WTC11 (cell line): ENCODE measurements at regions not wholly inside any gene's neighbourhood (a gene's known extent, or its start where the extent isn't known, plus 50 kb on each side); places are given as distances from the start of the nearest gene placed in this dataset.

Experiments
- ELF4 ChIP-seq: sonication (generic); formaldehyde crosslinking; IDR thresholded peaks from 2 replicates; pipeline ENCODE4 v1.8.1; 2022; ENCODE audit warnings: low read depth, mild to moderate bottlenecking, moderate library complexity, missing genetic modification reagents
- ZNF281 ChIP-seq: sonication (generic); formaldehyde crosslinking; IDR thresholded peaks from 2 replicates; pipeline ENCODE4 v1.8.0; 2023; ENCODE audit warnings: mild to moderate bottlenecking, missing genetic modification reagents
- ZNF396 ChIP-seq: fragments of 250-450 bp; sonication (Bioruptor Pico); IDR thresholded peaks from 2 replicates; pipeline ENCODE4 v1.8.0; 2021; ENCODE audit warnings: mild to moderate bottlenecking, moderate library complexity, borderline replicate concordance
- ZNF512 ChIP-seq: sonication (generic); formaldehyde crosslinking; IDR thresholded peaks from 2 replicates; pipeline ENCODE4 v1.8.1; 2022; ENCODE audit warnings: missing genetic modification reagents, borderline replicate concordance
- TF ChIP-seq, protein P1 (sequence below): fragments of 200-600 bp; IDR thresholded peaks from 2 replicates; pipeline ENCODE4 v1.8.0; 2022; ENCODE audit warnings: antibody characterized with exemption
- TF ChIP-seq, protein P2 (sequence below): sonication (generic); formaldehyde crosslinking; IDR thresholded peaks from 2 replicates; pipeline ENCODE4 v1.8.1; 2023; ENCODE audit warnings: mild to moderate bottlenecking, missing genetic modification reagents, borderline replicate concordance
- TF ChIP-seq, protein P3 (sequence below): sonication (generic); formaldehyde crosslinking; IDR thresholded peaks from 2 replicates; pipeline ENCODE4 v1.8.1; 2023; ENCODE audit warnings: mild to moderate bottlenecking, missing genetic modification reagents, moderate library complexity
- TF ChIP-seq, protein P4 (sequence below): sonication (generic); formaldehyde crosslinking; IDR thresholded peaks from 2 replicates; pipeline ENCODE4 v1.8.0; 2022; ENCODE audit warnings: mild to moderate bottlenecking, missing genetic modification reagents
- TF ChIP-seq, protein P5 (sequence below): sonication (generic); formaldehyde crosslinking; conservative IDR thresholded peaks from 2 replicates; pipeline ENCODE4 v1.8.1; 2022; ENCODE audit warnings: mild to moderate bottlenecking, missing genetic modification reagents

- TF ChIP-seq, protein P1, sequence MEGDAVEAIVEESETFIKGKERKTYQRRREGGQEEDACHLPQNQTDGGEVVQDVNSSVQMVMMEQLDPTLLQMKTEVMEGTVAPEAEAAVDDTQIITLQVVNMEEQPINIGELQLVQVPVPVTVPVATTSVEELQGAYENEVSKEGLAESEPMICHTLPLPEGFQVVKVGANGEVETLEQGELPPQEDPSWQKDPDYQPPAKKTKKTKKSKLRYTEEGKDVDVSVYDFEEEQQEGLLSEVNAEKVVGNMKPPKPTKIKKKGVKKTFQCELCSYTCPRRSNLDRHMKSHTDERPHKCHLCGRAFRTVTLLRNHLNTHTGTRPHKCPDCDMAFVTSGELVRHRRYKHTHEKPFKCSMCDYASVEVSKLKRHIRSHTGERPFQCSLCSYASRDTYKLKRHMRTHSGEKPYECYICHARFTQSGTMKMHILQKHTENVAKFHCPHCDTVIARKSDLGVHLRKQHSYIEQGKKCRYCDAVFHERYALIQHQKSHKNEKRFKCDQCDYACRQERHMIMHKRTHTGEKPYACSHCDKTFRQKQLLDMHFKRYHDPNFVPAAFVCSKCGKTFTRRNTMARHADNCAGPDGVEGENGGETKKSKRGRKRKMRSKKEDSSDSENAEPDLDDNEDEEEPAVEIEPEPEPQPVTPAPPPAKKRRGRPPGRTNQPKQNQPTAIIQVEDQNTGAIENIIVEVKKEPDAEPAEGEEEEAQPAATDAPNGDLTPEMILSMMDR = no peak
- TF ChIP-seq ZNF396 (no peak), ZNF281 (CRISPR knock-in tag) (no peak), ZNF512 (CRISPR knock-in tag) (no peak), ELF4 (no peak)
- TF ChIP-seq, protein P2, sequence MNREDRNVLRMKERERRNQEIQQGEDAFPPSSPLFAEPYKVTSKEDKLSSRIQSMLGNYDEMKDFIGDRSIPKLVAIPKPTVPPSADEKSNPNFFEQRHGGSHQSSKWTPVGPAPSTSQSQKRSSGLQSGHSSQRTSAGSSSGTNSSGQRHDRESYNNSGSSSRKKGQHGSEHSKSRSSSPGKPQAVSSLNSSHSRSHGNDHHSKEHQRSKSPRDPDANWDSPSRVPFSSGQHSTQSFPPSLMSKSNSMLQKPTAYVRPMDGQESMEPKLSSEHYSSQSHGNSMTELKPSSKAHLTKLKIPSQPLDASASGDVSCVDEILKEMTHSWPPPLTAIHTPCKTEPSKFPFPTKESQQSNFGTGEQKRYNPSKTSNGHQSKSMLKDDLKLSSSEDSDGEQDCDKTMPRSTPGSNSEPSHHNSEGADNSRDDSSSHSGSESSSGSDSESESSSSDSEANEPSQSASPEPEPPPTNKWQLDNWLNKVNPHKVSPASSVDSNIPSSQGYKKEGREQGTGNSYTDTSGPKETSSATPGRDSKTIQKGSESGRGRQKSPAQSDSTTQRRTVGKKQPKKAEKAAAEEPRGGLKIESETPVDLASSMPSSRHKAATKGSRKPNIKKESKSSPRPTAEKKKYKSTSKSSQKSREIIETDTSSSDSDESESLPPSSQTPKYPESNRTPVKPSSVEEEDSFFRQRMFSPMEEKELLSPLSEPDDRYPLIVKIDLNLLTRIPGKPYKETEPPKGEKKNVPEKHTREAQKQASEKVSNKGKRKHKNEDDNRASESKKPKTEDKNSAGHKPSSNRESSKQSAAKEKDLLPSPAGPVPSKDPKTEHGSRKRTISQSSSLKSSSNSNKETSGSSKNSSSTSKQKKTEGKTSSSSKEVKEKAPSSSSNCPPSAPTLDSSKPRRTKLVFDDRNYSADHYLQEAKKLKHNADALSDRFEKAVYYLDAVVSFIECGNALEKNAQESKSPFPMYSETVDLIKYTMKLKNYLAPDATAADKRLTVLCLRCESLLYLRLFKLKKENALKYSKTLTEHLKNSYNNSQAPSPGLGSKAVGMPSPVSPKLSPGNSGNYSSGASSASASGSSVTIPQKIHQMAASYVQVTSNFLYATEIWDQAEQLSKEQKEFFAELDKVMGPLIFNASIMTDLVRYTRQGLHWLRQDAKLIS = no peak
- TF ChIP-seq, protein P3, sequence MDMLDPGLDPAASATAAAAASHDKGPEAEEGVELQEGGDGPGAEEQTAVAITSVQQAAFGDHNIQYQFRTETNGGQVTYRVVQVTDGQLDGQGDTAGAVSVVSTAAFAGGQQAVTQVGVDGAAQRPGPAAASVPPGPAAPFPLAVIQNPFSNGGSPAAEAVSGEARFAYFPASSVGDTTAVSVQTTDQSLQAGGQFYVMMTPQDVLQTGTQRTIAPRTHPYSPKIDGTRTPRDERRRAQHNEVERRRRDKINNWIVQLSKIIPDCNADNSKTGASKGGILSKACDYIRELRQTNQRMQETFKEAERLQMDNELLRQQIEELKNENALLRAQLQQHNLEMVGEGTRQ (CRISPR knock-in tag) = no peak
- TF ChIP-seq, protein P4, sequence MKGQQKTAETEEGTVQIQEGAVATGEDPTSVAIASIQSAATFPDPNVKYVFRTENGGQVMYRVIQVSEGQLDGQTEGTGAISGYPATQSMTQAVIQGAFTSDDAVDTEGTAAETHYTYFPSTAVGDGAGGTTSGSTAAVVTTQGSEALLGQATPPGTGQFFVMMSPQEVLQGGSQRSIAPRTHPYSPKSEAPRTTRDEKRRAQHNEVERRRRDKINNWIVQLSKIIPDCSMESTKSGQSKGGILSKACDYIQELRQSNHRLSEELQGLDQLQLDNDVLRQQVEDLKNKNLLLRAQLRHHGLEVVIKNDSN (CRISPR knock-in tag) = no peak
- TF ChIP-seq, protein P5, sequence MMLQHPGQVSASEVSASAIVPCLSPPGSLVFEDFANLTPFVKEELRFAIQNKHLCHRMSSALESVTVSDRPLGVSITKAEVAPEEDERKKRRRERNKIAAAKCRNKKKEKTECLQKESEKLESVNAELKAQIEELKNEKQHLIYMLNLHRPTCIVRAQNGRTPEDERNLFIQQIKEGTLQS (CRISPR knock-in tag) = no peak
These were observed 76.8 kb downstream of the KCTD12 start for GRCh38 chr13:76809389-76809788.
